RWPE2 (cell line): ENCODE measurements at regions not wholly inside any gene's neighbourhood (a gene's known extent, or its start where the extent isn't known, plus 50 kb on each side); places are given as distances from the start of the nearest gene placed in this dataset.

Source experiments
- ATAC-seq: fragments of 200-7000 bp; cut with Tn5 transposase; 3 replicates; pipeline ENCODE4 v1.9.1; 2021; ENCODE audit warnings: low read depth
- DNase-seq: peaks from one replicate; pipeline ENCODE4 v3.0.0-alpha.2; 2020; ENCODE audit warnings: low spot score
- H3K27ac ChIP-seq: fragments of 450-650 bp; 2 replicates; pipeline ENCODE4 v1.5.1; 2017; ENCODE audit warnings: mild to moderate bottlenecking; ENCODE audit not compliant: poor library complexity, severe bottlenecking
- H3K27me3 ChIP-seq: fragments of 250-450 bp; sonication (Bioruptor Pico); 2 replicates; pipeline ENCODE4 v1.5.1; 2021; ENCODE audit warnings: mild to moderate bottlenecking, moderate library complexity; ENCODE audit not compliant: insufficient read depth, poor library complexity, severe bottlenecking
- H3K36me3 ChIP-seq: fragments of 250-450 bp; sonication (Bioruptor Pico); 2 replicates; pipeline ENCODE4 v1.5.1; 2020; ENCODE audit warnings: low read depth, mild to moderate bottlenecking, moderate library complexity
- H3K4me1 ChIP-seq: fragments of 250-450 bp; sonication (Bioruptor Pico); 2 replicates; pipeline ENCODE4 v1.5.1; 2021; ENCODE audit warnings: mild to moderate bottlenecking, moderate library complexity; ENCODE audit not compliant: insufficient read depth, poor library complexity, severe bottlenecking
- H3K4me3 ChIP-seq: fragments of 250-450 bp; sonication (Bioruptor Pico); 2 replicates; pipeline ENCODE4 v1.5.1; 2021; ENCODE audit warnings: mild to moderate bottlenecking, moderate library complexity; ENCODE audit not compliant: severe bottlenecking
- H3K9me3 ChIP-seq: fragments of 250-450 bp; sonication (Bioruptor Pico); 2 replicates; pipeline ENCODE4 v1.5.1; 2021; ENCODE audit warnings: mild to moderate bottlenecking, moderate library complexity; ENCODE audit not compliant: severe bottlenecking
- CTCF ChIP-seq: fragments of 450-650 bp; IDR thresholded peaks from one replicate; pipeline ENCODE4 v1.5.1; 2017; ENCODE audit warnings: mild to moderate bottlenecking, moderate library complexity; ENCODE audit not compliant: poor library complexity, severe bottlenecking

GRCh38 chr9:8095672-8096086, 296.1 kb upstream of the DMAC1 start:
- no peak for TF ChIP-seq CTCF
- Histone ChIP-seq H3K9me3 (no peaks in the 10 kb centered on the region), H3K36me3 (no peaks in the 10 kb centered on the region), H3K4me3 (no peak overlapping the region), H3K27me3 (no peaks in the 10 kb centered on the region), H3K27ac (no peak overlapping the region), H3K4me1 (no peaks in the 10 kb centered on the region)
- DNase-seq (no peak), ATAC-seq (no peak)

GRCh38 chr9:8088477-8088876, 288.9 kb upstream of the DMAC1 start:
- Histone ChIP-seq H3K4me3 (no peak overlapping the region), H3K4me1 (no peaks in the 10 kb centered on the region), H3K9me3 (no peaks in the 10 kb centered on the region), H3K27ac (no peak overlapping the region), H3K27me3 (no peaks in the 10 kb centered on the region), H3K36me3 (no peaks in the 10 kb centered on the region)
- no peak for TF ChIP-seq CTCF
- ATAC-seq (no peak), DNase-seq (no peak)

DNA sequence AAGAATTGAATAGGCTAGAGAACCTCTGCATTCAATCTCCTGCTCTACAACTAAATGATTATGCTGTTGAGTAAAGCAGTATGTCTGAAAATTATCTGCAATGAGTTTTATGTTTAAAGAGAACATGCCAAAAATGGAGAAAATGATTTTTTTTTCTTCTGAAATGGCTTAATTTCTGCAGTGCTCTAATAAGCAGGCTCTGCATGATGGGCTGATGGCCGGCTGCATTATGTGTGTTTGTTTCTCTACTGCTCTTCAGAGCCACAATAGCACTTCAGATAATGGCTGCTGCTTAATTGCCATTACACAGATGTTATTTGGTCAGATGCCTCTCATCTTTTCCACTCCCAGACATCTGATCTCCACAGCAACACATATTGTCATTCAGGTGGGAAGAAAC, 286.4 kb upstream of the DMAC1 start:
- no peak for DNase-seq
- Histone ChIP-seq H3K9me3 (no peaks in the 10 kb centered on the region), H3K36me3 (no peaks in the 10 kb centered on the region), H3K4me1 (no peaks in the 10 kb centered on the region), H3K27ac (no peak overlapping the region), H3K4me3 (no peak overlapping the region), H3K27me3 (no peaks in the 10 kb centered on the region)
- TF ChIP-seq CTCF: no peak
- no peak for ATAC-seq

DNA sequence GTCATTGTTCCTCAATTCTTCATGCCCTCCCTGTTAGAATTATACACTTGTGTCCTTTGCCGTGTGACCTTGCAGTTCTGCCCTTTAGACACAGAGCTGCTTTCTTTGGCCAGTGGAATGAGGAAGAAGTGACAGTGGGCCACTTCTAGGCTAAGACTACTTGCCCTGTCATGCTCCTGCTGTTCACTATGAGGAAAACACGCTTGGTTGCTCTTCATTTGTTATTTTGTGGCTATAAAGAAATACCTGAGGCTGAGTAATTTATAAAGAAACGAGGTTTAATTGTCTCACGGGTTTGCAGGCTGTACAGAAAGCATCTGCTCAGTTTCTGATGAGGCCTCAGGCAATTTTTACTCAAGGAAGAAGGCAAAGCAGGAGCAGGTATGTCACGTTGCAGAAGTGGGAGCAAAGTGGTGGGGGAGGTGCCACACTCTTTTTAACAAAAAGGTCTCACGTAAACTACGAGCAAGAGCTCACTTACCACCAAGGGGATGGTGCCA, 279.1 kb upstream of the DMAC1 start:
- DNase-seq (no peak), ATAC-seq (no peak)
- no peaks in the 10 kb centered on the region for H3K27me3 ChIP-seq
- no peak for TF ChIP-seq CTCF
- no peak overlapping the region for H3K27ac ChIP-seq
- H3K4me3 ChIP-seq: no peak overlapping the region
- H3K9me3 ChIP-seq: no peaks in the 10 kb centered on the region
- H3K36me3 ChIP-seq: no peaks in the 10 kb centered on the region
- no peaks in the 10 kb centered on the region for H3K4me1 ChIP-seq

GRCh38 chr9:8074713-8075286, 275.2 kb upstream of the DMAC1 start:
- no peak for TF ChIP-seq CTCF
- DNase-seq: no peak
- Histone ChIP-seq H3K4me3 (no peak overlapping the region), H3K36me3 (no peaks in the 10 kb centered on the region), H3K9me3 (no peaks in the 10 kb centered on the region), H3K27ac (no peak overlapping the region), H3K27me3 (no peaks in the 10 kb centered on the region), H3K4me1 (no peaks in the 10 kb centered on the region)
- no peak for ATAC-seq
